PC-3 (cell line): ENCODE measurements at regions not wholly inside any gene's neighbourhood (a gene's known extent, or its start where the extent isn't known, plus 50 kb on each side); places are given as distances from the start of the nearest gene placed in this dataset.

Experiments used
- ATAC-seq: fragments of 200-7000 bp; cut with Tn5 transposase; 2 replicates; pipeline ENCODE4 v1.9.1; 2020; ENCODE audit warnings: mild to moderate bottlenecking, moderate library complexity
- BruUV-seq: library from RNA; stranded (reverse); fragments of 400-500 nt; replicated peaks from 2 replicates; lab custom pipeline; 2021; lab: Mats Ljungman, UMichigan
- CTCF ChIA-PET: fragments of 300-600 bp; sonication (Branson Sonifier 250); formaldehyde crosslinking; loops from one replicate; lab custom pipeline; 2022; ENCODE audit warnings: antibody characterized with exemption; lab: Charles Lee
- POLR2A ChIA-PET: fragments of 300-600 bp; sonication (Branson Sonifier 250); formaldehyde crosslinking; loops from one replicate; lab custom pipeline; 2022; ENCODE audit warnings: antibody characterized with exemption; ENCODE audit not compliant: unreplicated experiment; lab: Charles Lee
- DNase-seq: peaks from one replicate; pipeline ENCODE4 v3.0.0-alpha.2; 2015
- H2AFZ ChIP-seq: fragments of 300-600 bp; sonication (generic); 2 replicates; pipeline ENCODE4 v1.6.0; 2016; ENCODE audit warnings: antibody characterized with exemption, low read length
- H3F3A ChIP-seq: fragments of 300-600 bp; sonication (generic); one replicate; pipeline ENCODE4 v1.6.0; 2017; ENCODE audit warnings: antibody characterized with exemption, low read length, control low read depth, mild to moderate bottlenecking; ENCODE audit not compliant: unreplicated experiment
- H3K27ac ChIP-seq: fragments of 300-600 bp; sonication (generic); 2 replicates; pipeline ENCODE4 v1.5.1; 2016; ENCODE audit warnings: mild to moderate bottlenecking, low read length
- H3K27me3 ChIP-seq: fragments of 300-600 bp; sonication (generic); 2 replicates; pipeline ENCODE4 v1.6.1; 2016; ENCODE audit warnings: low read length, mixed read lengths
- H3K36me3 ChIP-seq: fragments of 300-600 bp; sonication (generic); 2 replicates; pipeline ENCODE4 v1.6.1; 2016; ENCODE audit warnings: low read depth, mixed run types, low read length, mixed read lengths
- H3K4me1 ChIP-seq: fragments of 300-600 bp; sonication (generic); 2 replicates; pipeline ENCODE4 v1.5.1; 2016; ENCODE audit warnings: low read length; ENCODE audit not compliant: insufficient read depth
- H3K4me2 ChIP-seq: fragments of 300-600 bp; sonication (generic); 2 replicates; pipeline ENCODE4 v1.6.0; 2016; ENCODE audit warnings: low read length
- H3K4me3 ChIP-seq: fragments of 300-600 bp; sonication (generic); 2 replicates; pipeline ENCODE4 v1.5.1; 2016; ENCODE audit warnings: mild to moderate bottlenecking, low read length, mixed read lengths
- H3K79me2 ChIP-seq: fragments of 300-600 bp; sonication (generic); 2 replicates; pipeline ENCODE4 v1.6.1; 2017; ENCODE audit warnings: low read length, mixed read lengths
- H3K9ac ChIP-seq: fragments of 300-600 bp; sonication (generic); 2 replicates; pipeline ENCODE4 v1.6.0; 2016; ENCODE audit warnings: mild to moderate bottlenecking, low read length
- H3K9me2 ChIP-seq: fragments of 300-600 bp; sonication (generic); replicated peaks from 2 replicates; pipeline ENCODE4 v1.6.1; 2016; ENCODE audit warnings: mixed run types, low read length, mixed read lengths
- H3K9me3 ChIP-seq: fragments of 300-600 bp; sonication (generic); 2 replicates; pipeline ENCODE4 v1.6.1; 2016; ENCODE audit warnings: low read length, mixed read lengths
- H4K20me1 ChIP-seq: fragments of 300-600 bp; sonication (generic); 2 replicates; pipeline ENCODE4 v1.6.1; 2016; ENCODE audit warnings: low read length, mixed read lengths
- CTCF ChIP-seq: fragments of 300-600 bp; sonication (generic); conservative IDR thresholded peaks from 2 replicates; pipeline ENCODE4 v1.5.1; 2017; ENCODE audit warnings: antibody characterized with exemption, low read depth, mild to moderate bottlenecking, low read length
- EZH2 ChIP-seq: fragments of 300-600 bp; sonication (generic); IDR thresholded peaks from one replicate; pipeline ENCODE4 v1.6.1; 2017; ENCODE audit warnings: antibody characterized with exemption, mild to moderate bottlenecking, low read length; ENCODE audit not compliant: unreplicated experiment
- EZH2phosphoT487 ChIP-seq: fragments of 300-600 bp; sonication (generic); IDR thresholded peaks from 2 replicates; pipeline ENCODE4 v1.6.1; 2018; ENCODE audit warnings: mild to moderate bottlenecking, antibody characterized with exemption, low read length, borderline replicate concordance
- intact Hi-C: fragments of 100-400 bp; cut with micrococcal nuclease; formaldehyde crosslinking; loops from 2 replicates; pipeline ENCODE4 v1.9.0; 2023

GRCh38 chr6:27065183-27065582 is 182.3 kb upstream of the PRSS16 start:
- TF ChIP-seq CTCF (no peak), EZH2phosphoT487 (no peak), EZH2 (no peak)
- ChIA-PET CTCF (no interaction called here), POLR2A (no interaction called here)

GRCh38 chr6:27066381-27066780 is 181.1 kb upstream of the PRSS16 start:
- TF ChIP-seq EZH2phosphoT487 = no peak
- no peak for TF ChIP-seq EZH2
- no peak for TF ChIP-seq CTCF
- ATAC-seq = no peak
- no TSS peak for BruUV-seq
- no peaks in the 10 kb centered on the region for H3K9me3 ChIP-seq
- ChIA-PET POLR2A (no interaction called here), CTCF (no interaction called here)
- no peak overlapping the region for H2AFZ ChIP-seq
- H3K27me3 ChIP-seq = no peaks in the 10 kb centered on the region
- intact Hi-C loops = no loop called here
- H3K9me2 ChIP-seq = no peaks in the 10 kb centered on the region
- no peaks in the 10 kb centered on the region for H3K79me2 ChIP-seq
- H3K27ac ChIP-seq = no peak overlapping the region
- H4K20me1 ChIP-seq = no peaks in the 10 kb centered on the region
- H3F3A ChIP-seq = no peaks in the 10 kb centered on the region
- no peak overlapping the region for H3K4me2 ChIP-seq
- H3K9ac ChIP-seq = no peak overlapping the region
- no peak overlapping the region for H3K4me3 ChIP-seq
- no peaks in the 10 kb centered on the region for H3K36me3 ChIP-seq
- DNase-seq = no peak
- no peaks in the 10 kb centered on the region for H3K4me1 ChIP-seq

More at GRCh38 chr6:27065183-27065582, 182.3 kb upstream of the PRSS16 start:
- Histone ChIP-seq H3K4me1 (no peaks in the 10 kb centered on the region), H3K9me2 (no peaks in the 10 kb centered on the region), H3K9me3 (no peaks in the 10 kb centered on the region), H3K79me2 (no peaks in the 10 kb centered on the region), H3K27ac (no peak overlapping the region), H3K36me3 (no peaks in the 10 kb centered on the region), H2AFZ (no peak overlapping the region), H3F3A (no peaks in the 10 kb centered on the region), H4K20me1 (no peaks in the 10 kb centered on the region), H3K27me3 (no peaks in the 10 kb centered on the region), H3K4me2 (no peak overlapping the region), H3K4me3 (no peak overlapping the region), H3K9ac (no peak overlapping the region)
- intact Hi-C loops = no loop called here
- ATAC-seq (no peak), DNase-seq (no peak)
- no TSS peak for BruUV-seq

- no peaks in the 10 kb centered on the region for H3K9me3 ChIP-seq
- ChIA-PET POLR2A (no interaction called here), CTCF (no interaction called here)
- peak; percentile 51; the same call in 1 of the 2 replicates for ATAC-seq
- H3K9ac ChIP-seq = no peak overlapping the region
- no peak overlapping the region for H3K4me2 ChIP-seq
- H3K4me1 ChIP-seq = no peaks in the 10 kb centered on the region
- H2AFZ ChIP-seq = no peak overlapping the region
- no TSS peak for BruUV-seq
- no peak overlapping the region for H3K4me3 ChIP-seq
- no peaks in the 10 kb centered on the region for H3K9me2 ChIP-seq
- no peaks in the 10 kb centered on the region for H3K27me3 ChIP-seq
- no peak for DNase-seq
- no peaks in the 10 kb centered on the region for H3F3A ChIP-seq
- TF ChIP-seq CTCF = no peak
- no peak for TF ChIP-seq EZH2
- no peak for TF ChIP-seq EZH2phosphoT487
- H3K27ac ChIP-seq = no peak overlapping the region
- intact Hi-C loops = no loop called here
- H4K20me1 ChIP-seq = no peaks in the 10 kb centered on the region
- H3K36me3 ChIP-seq = no peaks in the 10 kb centered on the region
- no peaks in the 10 kb centered on the region for H3K79me2 ChIP-seq
Measured at GRCh38 chr6:27066802-27067201, 180.7 kb upstream of the PRSS16 start.
